H1 (cell line): ENCODE measurements at regions not wholly inside any gene's neighbourhood (a gene's known extent, or its start where the extent isn't known, plus 50 kb on each side); places are given as distances from the start of the nearest gene placed in this dataset.

Experiments
- CTCF ChIA-PET: fragments of 300-600 bp; sonication (Branson Sonifier 250); formaldehyde crosslinking; loops from one replicate; lab custom pipeline; 2021; ENCODE audit not compliant: partially characterized antibody; lab: Charles Lee
- POLR2A ChIA-PET: fragments of 300-600 bp; sonication (Branson Sonifier 250); formaldehyde crosslinking; loops from one replicate; lab custom pipeline; 2021; ENCODE audit warnings: inconsistent platforms; ENCODE audit not compliant: partially characterized antibody; lab: Charles Lee
- DNase-seq, 2 experiments: peaks; one replicate each; pipeline versions ENCODE4 v3.0.0 to v3.0.0-alpha.2; 2010 to 2022; ENCODE audit warnings: low spot score in 2 of 2, low read depth in 1 of 2, mixed read lengths in 1 of 2
- FAIRE-seq: peaks from 2 replicates; lab custom pipeline; 2011; peaks lifted over from hg19 to GRCh38; lab: Jason Lieb, UNC
- H2AFZ ChIP-seq: 2 replicates; pipeline ENCODE4 v1.8.1; 2012; ENCODE audit warnings: low read length, inconsistent platforms
- H2AK5ac ChIP-seq: 2 replicates; pipeline ENCODE4 v1.6.1; 2013; ENCODE audit warnings: low read depth, low read length
- H2BK120ac ChIP-seq: replicated peaks from 2 replicates; pipeline ENCODE3; 2013; ENCODE audit warnings: low read depth, low read length, inconsistent platforms
- H2BK12ac ChIP-seq: 2 replicates; pipeline ENCODE4 v1.6.1; 2013; ENCODE audit warnings: low read depth, low read length
- H2BK15ac ChIP-seq: 2 replicates; pipeline ENCODE4 v1.6.1; 2013; ENCODE audit warnings: low read length
- H2BK20ac ChIP-seq: 2 replicates; pipeline ENCODE4 v1.6.1; 2013; ENCODE audit warnings: low read length
- H2BK5ac ChIP-seq: 2 replicates; pipeline ENCODE4 v1.6.1; 2013; ENCODE audit warnings: low read depth, low read length
- H3K14ac ChIP-seq: 2 replicates; pipeline ENCODE4 v1.6.1; 2013; ENCODE audit warnings: inconsistent platforms; ENCODE audit not compliant: insufficient read length
- H3K18ac ChIP-seq: 2 replicates; pipeline ENCODE4 v1.6.1; 2013; ENCODE audit warnings: low read length; ENCODE audit errors: extremely low read depth
- H3K23ac ChIP-seq: 2 replicates; pipeline ENCODE4 v1.6.1; 2013; ENCODE audit warnings: inconsistent platforms; ENCODE audit not compliant: insufficient read length
- H3K23me2 ChIP-seq: 2 replicates; pipeline ENCODE4 v1.6.1; 2013; ENCODE audit warnings: low read depth, low read length
- H3K27ac ChIP-seq: 2 replicates; pipeline ENCODE4 v1.6.1; 2011; ENCODE audit warnings: low read depth, low read length, inconsistent platforms
- H3K27me3 ChIP-seq, 4 experiments: replicated peaks in 1 of 4; 1 replicate in 1 of 4; 2 replicates in 3 of 4; pipeline versions ENCODE4 v1.6.1 to v1.8.1; 2011 to 2013; ENCODE audit warnings: low read length in 3 of 4, mild to moderate bottlenecking in 3 of 4, inconsistent platforms in 2 of 4, mixed read lengths in 2 of 4, moderate library complexity in 1 of 4; ENCODE audit not compliant: control insufficient read depth in 3 of 4, insufficient read depth in 3 of 4; ENCODE audit errors: extremely low read depth in 1 of 4
- H3K36me3 ChIP-seq, 4 experiments: 2 replicates each; pipeline versions ENCODE4 v1.6.1 to v1.8.1; 2011 to 2013; ENCODE audit warnings: mild to moderate bottlenecking in 4 of 4, low read length in 3 of 4, moderate library complexity in 2 of 4, control low read depth in 1 of 4, inconsistent platforms in 1 of 4; ENCODE audit not compliant: insufficient read depth in 4 of 4, control insufficient read depth in 2 of 4
- H3K4ac ChIP-seq: replicated peaks from 2 replicates; pipeline ENCODE3; 2013; ENCODE audit warnings: low read length, low read depth, mixed read lengths, inconsistent platforms; ENCODE audit not compliant: insufficient read length
- H3K4me1 ChIP-seq, 4 experiments: replicated peaks in 1 of 4; 1 replicate in 1 of 4; 2 replicates in 3 of 4; pipeline versions ENCODE4 v1.6.1 to v1.8.1; 2011 to 2013; ENCODE audit warnings: low read length in 3 of 4, inconsistent platforms in 2 of 4, mixed read lengths in 1 of 4; ENCODE audit not compliant: insufficient read depth in 4 of 4, control insufficient read depth in 3 of 4
- H3K4me2 ChIP-seq, 2 experiments: 2 replicates each; pipeline versions ENCODE4 v1.6.1 to v1.8.1; 2011 to 2013; ENCODE audit warnings: low read depth in 2 of 2, low read length in 2 of 2, control low read depth in 1 of 2, inconsistent platforms in 1 of 2, mild to moderate bottlenecking in 1 of 2; ENCODE audit not compliant: insufficient read depth in 1 of 2
- H3K4me3 ChIP-seq, 4 experiments: fragments of 200-600, 300-600 bp in 1 of 4; sonication (generic), shearing (Covaris generic), sonication (Bioruptor Twin) in 1 of 4; 2 replicates each; pipeline versions ENCODE4 v1.5.1 to v1.8.1; 2011 to 2016; ENCODE audit warnings: low read length in 4 of 4, low read depth in 3 of 4, control low read depth in 2 of 4, inconsistent platforms in 2 of 4, mild to moderate bottlenecking in 2 of 4, mixed read lengths in 1 of 4, moderate library complexity in 1 of 4; ENCODE audit not compliant: insufficient read depth in 2 of 4; ENCODE audit errors: extremely low read depth in 1 of 4
- H3K56ac ChIP-seq: replicated peaks from 2 replicates; pipeline ENCODE3; 2013; ENCODE audit warnings: low read depth, mild to moderate bottlenecking, mixed read lengths, low read length, inconsistent platforms; ENCODE audit not compliant: insufficient read length
- H3K79me1 ChIP-seq: 2 replicates; pipeline ENCODE4 v1.6.1; 2013; ENCODE audit warnings: low read depth, low read length, control low read depth
- H3K79me2 ChIP-seq, 2 experiments: 2 replicates each; pipeline versions ENCODE4 v1.6.1 to v1.8.1; 2012 to 2013; ENCODE audit warnings: low read length in 2 of 2, mild to moderate bottlenecking in 2 of 2, inconsistent platforms in 1 of 2; ENCODE audit not compliant: insufficient read depth in 2 of 2, control insufficient read depth in 1 of 2
- H3K9ac ChIP-seq, 4 experiments: replicated peaks in 1 of 4; 1 replicate in 1 of 4; 2 replicates in 3 of 4; pipeline versions ENCODE4 v1.6.1 to v1.8.1; 2011 to 2013; ENCODE audit warnings: low read depth in 3 of 4, low read length in 3 of 4, control low read depth in 2 of 4, mild to moderate bottlenecking in 2 of 4, moderate library complexity in 2 of 4, inconsistent platforms in 1 of 4; ENCODE audit errors: extremely low read depth in 1 of 4
- H3K9me3 ChIP-seq, 2 experiments: 2 replicates each; pipeline versions ENCODE4 v1.6.1 to v1.8.1; 2012 to 2013; ENCODE audit warnings: mild to moderate bottlenecking in 2 of 2, moderate library complexity in 2 of 2, control low read depth in 1 of 2, inconsistent platforms in 1 of 2, low read depth in 1 of 2, low read length in 1 of 2, mixed read lengths in 1 of 2; ENCODE audit not compliant: insufficient read depth in 2 of 2
- H4K20me1 ChIP-seq, 2 experiments: replicated peaks in 1 of 2; 2 replicates each; pipeline versions ENCODE3 to v1.8.1; 2011 to 2013; ENCODE audit warnings: inconsistent platforms in 2 of 2, low read length in 2 of 2, mild to moderate bottlenecking in 1 of 2; ENCODE audit not compliant: insufficient read depth in 2 of 2, control insufficient read depth in 1 of 2
- H4K5ac ChIP-seq: 2 replicates; pipeline ENCODE4 v1.6.1; 2013; ENCODE audit warnings: low read length, low read depth, mixed read lengths, inconsistent platforms; ENCODE audit not compliant: insufficient read length
- H4K8ac ChIP-seq: 2 replicates; pipeline ENCODE4 v1.8.0; 2013; ENCODE audit warnings: mild to moderate bottlenecking, moderate library complexity, low read length, inconsistent platforms; ENCODE audit not compliant: insufficient read depth; ENCODE audit errors: extremely low read depth
- H4K91ac ChIP-seq: replicated peaks from 2 replicates; pipeline ENCODE3; 2013; ENCODE audit warnings: low read length, mixed read lengths, inconsistent platforms; ENCODE audit not compliant: insufficient read length
- CBX5 ChIP-seq: fragments of 300-800, 300-1000 bp; sonication (generic); IDR thresholded peaks from 2 replicates; pipeline ENCODE4 v1.7.1; 2016; ENCODE audit warnings: antibody characterized with exemption, low read length, low read depth
- CEBPB ChIP-seq: IDR thresholded peaks from 2 replicates; pipeline ENCODE4 v1.6.1; 2012; ENCODE audit warnings: low read depth, low read length
- CHD1 ChIP-seq: IDR thresholded peaks from 2 replicates; pipeline ENCODE4 v1.6.1; 2012; ENCODE audit warnings: low read depth, low read length, improper control_type of control experiment
- EP300 ChIP-seq, 2 experiments: IDR thresholded peaks; 1 replicate in 1 of 2; 2 replicates in 1 of 2; pipeline ENCODE4 v1.6.1; 2011 to 2012; ENCODE audit warnings: low read depth in 2 of 2, low read length in 2 of 2, mild to moderate bottlenecking in 2 of 2, borderline replicate concordance in 1 of 2, inconsistent platforms in 1 of 2, moderate library complexity in 1 of 2
- FOSL1 ChIP-seq: IDR thresholded peaks from 2 replicates; pipeline ENCODE4 v1.6.1; 2011; ENCODE audit warnings: mild to moderate bottlenecking, low read depth, low read length, moderate library complexity; ENCODE audit not compliant: insufficient read depth
- HDAC2 ChIP-seq, 2 experiments: fragments of 300-600 bp in 1 of 2; sonication (generic) in 1 of 2; IDR thresholded peaks; 2 replicates each; pipeline ENCODE4 v1.6.1; 2011 to 2012; ENCODE audit warnings: low read depth in 2 of 2, low read length in 2 of 2, mild to moderate bottlenecking in 2 of 2, moderate library complexity in 2 of 2, borderline replicate concordance in 1 of 2, inconsistent platforms in 1 of 2
- HDAC6 ChIP-seq: IDR thresholded peaks from one replicate; pipeline ENCODE4 v1.7.1; 2012; ENCODE audit warnings: low read depth, mild to moderate bottlenecking, inconsistent platforms, low read length, moderate library complexity
- KDM4A ChIP-seq: IDR thresholded peaks from one replicate; pipeline ENCODE4 v1.7.1; 2012; ENCODE audit warnings: low read depth, mild to moderate bottlenecking, moderate library complexity, low read length, inconsistent platforms; ENCODE audit not compliant: severe bottlenecking
- MAFK ChIP-seq: IDR thresholded peaks from 2 replicates; pipeline ENCODE4 v1.6.1; 2012; ENCODE audit warnings: low read depth, mild to moderate bottlenecking, improper control_type of control experiment, low read length
- NRF1 ChIP-seq: IDR thresholded peaks from 2 replicates; pipeline ENCODE4 v1.6.1; 2011; ENCODE audit warnings: mild to moderate bottlenecking, low read depth, low read length, improper control_type of control experiment
- RNF2 ChIP-seq: fragments of 200-900, 300-1000 bp; sonication (generic); IDR thresholded peaks from 2 replicates; pipeline ENCODE4 v1.7.1; 2016; ENCODE audit warnings: borderline replicate concordance, low read depth, mild to moderate bottlenecking, antibody characterized with exemption, low read length; ENCODE audit not compliant: poor library complexity, severe bottlenecking; ENCODE audit errors: missing control alignments
- RXRA ChIP-seq: IDR thresholded peaks from 2 replicates; pipeline ENCODE4 v1.6.1; 2011; ENCODE audit warnings: low read depth, mild to moderate bottlenecking, low read length, moderate library complexity; ENCODE audit not compliant: insufficient read depth
- SP1 ChIP-seq: IDR thresholded peaks from 2 replicates; pipeline ENCODE4 v1.6.1; 2011; ENCODE audit warnings: low read depth, low read length
- TBP ChIP-seq: IDR thresholded peaks from 2 replicates; pipeline ENCODE4 v1.6.1; 2011; ENCODE audit warnings: low read depth, low read length, improper control_type of control experiment
- WGBS, 2 experiments: shearing (Covaris generic) in 1 of 2; methylation state at CpG; one replicate each; pipeline versions ENCODE4 v1.1.6 to v1.1.7; 2013 to 2015; ENCODE audit warnings: low lambda C conversion rate in 2 of 2, mixed read lengths in 2 of 2, inconsistent platforms in 1 of 2, low coverage in 1 of 2, missing lambda C conversion rate in 1 of 2; ENCODE audit not compliant: insufficient replicate concordance in 2 of 2, insufficient coverage in 1 of 2, insufficient read length in 1 of 2; ENCODE audit errors: extremely low coverage in 1 of 2, missing lambda C conversion rate in 1 of 2; 5-methylcytosine and 5-hydroxymethylcytosine counted together

- H3K23ac ChIP-seq, result no peak overlapping the region
- ChIA-PET CTCF (interaction anchor here (0.7 to 1.4 kb wide), 2 partner anchors 16 to 35 kb away, joined by 3 read pairs; no protein-coding TSS in a partner anchor), POLR2A (no interaction called here)
- no peak overlapping the region for H3K4ac ChIP-seq
- H4K8ac ChIP-seq, result no peak overlapping the region
- no peaks in the 10 kb centered on the region for H3K36me3 ChIP-seq
- no peaks in the 10 kb centered on the region for H3K9me3 ChIP-seq
- no peak overlapping the region for H2AK5ac ChIP-seq
- no peak overlapping the region for H3K18ac ChIP-seq
- H2BK5ac ChIP-seq, result no peak overlapping the region
- no peak overlapping the region for H2BK120ac ChIP-seq
- no peak for DNase-seq
- H4K20me1 ChIP-seq, result no peaks in the 10 kb centered on the region
- no peak overlapping the region for H2AFZ ChIP-seq
- H2BK15ac ChIP-seq, result no peak overlapping the region
- FAIRE-seq, result no peak
- H4K91ac ChIP-seq, result no peak overlapping the region
- no peak overlapping the region for H3K4me3 ChIP-seq
- no peaks in the 10 kb centered on the region for H3K79me1 ChIP-seq
- H4K5ac ChIP-seq, result no peak overlapping the region
- H3K27ac ChIP-seq, result no peak overlapping the region
- H3K56ac ChIP-seq, result no peak overlapping the region
- no peak overlapping the region for H2BK12ac ChIP-seq
- H3K4me2 ChIP-seq, result no peak overlapping the region
- H3K4me1 ChIP-seq, result no peaks in the 10 kb centered on the region
- no peaks in the 10 kb centered on the region for H3K79me2 ChIP-seq
- H3K27me3 ChIP-seq, result no peaks in the 10 kb centered on the region
- no peaks in the 10 kb centered on the region for H3K23me2 ChIP-seq
- H3K9ac ChIP-seq, result no peak overlapping the region
- H3K14ac ChIP-seq, result no peak overlapping the region
- WGBS, 2 experiments, result 43% methylated on average over 2 of the region's 2 CpGs; no CpG with 5 or more reads in 1 of the 2 experiments
- no peak overlapping the region for H2BK20ac ChIP-seq
- TF ChIP-seq HDAC6, result no peak
- no peak for TF ChIP-seq CHD1
- no peak for TF ChIP-seq KDM4A
- no peak for TF ChIP-seq EP300 (IDR thresholded peaks at IDR 0.05; ENCODE audit: borderline replicate concordance in 1 of 2, low read depth in 2 of 2, low read length in 2 of 2)
- no peak for TF ChIP-seq MAFK
- no peak for TF ChIP-seq CEBPB
- TF ChIP-seq HDAC2 (IDR thresholded peaks at IDR 0.05; ENCODE audit: borderline replicate concordance in 1 of 2, low read depth in 2 of 2, low read length in 2 of 2), result no peak
- TF ChIP-seq NRF1, result no peak
- no peak for TF ChIP-seq TBP
- no peak for TF ChIP-seq CBX5
- TF ChIP-seq RNF2, result no peak
- TF ChIP-seq FOSL1, result no peak
- TF ChIP-seq SP1, result no peak
- TF ChIP-seq RXRA, result no peak
Measured at GRCh38 chr2:157124731-157125130, 132.8 kb upstream of the GALNT5 start.
